ENCODE measurements at regions not wholly inside any gene's neighbourhood (a gene's known extent, or its start where the extent isn't known, plus 50 kb on each side); places are given as distances from the start of the nearest gene placed in this dataset.

- TF ChIP-seq EZH2 (IDR thresholded peaks at IDR 0.05; ENCODE audit: borderline replicate concordance, insufficient read depth, low read depth, low read length, poor library complexity, severe bottlenecking) (no peak), CTCF (IDR thresholded peaks at IDR 0.05) (no peak)
Observed at GRCh38 chr12:71009430-71010142, 89.0 kb upstream of the PTPRR start.
